CD14-positive monocyte (primary cell): ENCODE measurements at regions not wholly inside any gene's neighbourhood (a gene's known extent, or its start where the extent isn't known, plus 50 kb on each side); places are given as distances from the start of the nearest gene placed in this dataset.

Experiments used
- DNase-seq, 3 donors: peaks; one replicate each; pipeline ENCODE4 v3.0.0-alpha.2; 2011 to 2022
- H2AFZ ChIP-seq: 2 replicates; pipeline ENCODE4 v1.6.0; 2012; ENCODE audit warnings: mild to moderate bottlenecking, low read depth, low read length, inconsistent platforms; ENCODE audit not compliant: insufficient read depth, poor library complexity, severe bottlenecking
- H3K27ac ChIP-seq, 2 donors: 1 replicate in 1 of 2; 2 replicates in 1 of 2; pipeline ENCODE4 v1.5.1; 2012 to 2013; ENCODE audit warnings: low read length in 2 of 2, control low read depth in 1 of 2, inconsistent platforms in 1 of 2, low read depth in 1 of 2, mild to moderate bottlenecking in 1 of 2
- H3K27me3 ChIP-seq, 2 donors: one replicate each; pipeline versions ENCODE4 v1.6.0 to v1.6.1; 2011 to 2013; ENCODE audit warnings: low read length in 2 of 2; ENCODE audit not compliant: control insufficient read depth in 2 of 2, insufficient read depth in 2 of 2
- H3K36me3 ChIP-seq, 2 donors: replicated peaks in 1 of 2; 1 replicate in 1 of 2; 2 replicates in 1 of 2; pipeline versions ENCODE4 v1.5.1 to v1.6.1; 2012 to 2013; ENCODE audit warnings: low read length in 2 of 2, control low read depth in 1 of 2, inconsistent platforms in 1 of 2, mild to moderate bottlenecking in 1 of 2; ENCODE audit not compliant: insufficient read depth in 2 of 2, control insufficient read depth in 1 of 2
- H3K4me1 ChIP-seq, 2 donors: 1 replicate in 1 of 2; 2 replicates in 1 of 2; pipeline versions ENCODE4 v1.5.1 to v1.6.1; 2012 to 2013; ENCODE audit warnings: low read length in 2 of 2, control low read depth in 1 of 2, inconsistent platforms in 1 of 2, mild to moderate bottlenecking in 1 of 2, moderate library complexity in 1 of 2; ENCODE audit not compliant: insufficient read depth in 2 of 2, control insufficient read depth in 1 of 2
- H3K4me2 ChIP-seq: replicated peaks from 2 replicates; pipeline ENCODE3; 2012; ENCODE audit warnings: low read length, moderate library complexity, mild to moderate bottlenecking; ENCODE audit not compliant: poor library complexity, severe bottlenecking; ENCODE audit errors: extremely low read depth
- H3K4me3 ChIP-seq, 3 experiments: fragments of 200-600 bp in 1 of 3; sonication (generic) in 1 of 3; replicated peaks in 1 of 3; 1 replicate in 2 of 3; 2 replicates in 1 of 3; pipeline ENCODE4 v1.5.1; 2011 to 2013; ENCODE audit warnings: low read length in 3 of 3, mild to moderate bottlenecking in 3 of 3, control low read depth in 2 of 3, low read depth in 2 of 3, inconsistent platforms in 1 of 3, moderate library complexity in 1 of 3
- H3K79me2 ChIP-seq: 2 replicates; pipeline ENCODE4 v1.6.0; 2012; ENCODE audit warnings: mild to moderate bottlenecking, control low read depth, inconsistent platforms, low read length, moderate library complexity; ENCODE audit not compliant: insufficient read depth
- H3K9ac ChIP-seq: 2 replicates; pipeline ENCODE4 v1.6.0; 2017; ENCODE audit warnings: low read length, mild to moderate bottlenecking; ENCODE audit not compliant: insufficient read depth, poor library complexity, severe bottlenecking
- H3K9me3 ChIP-seq, 2 donors: replicated peaks in 1 of 2; 1 replicate in 1 of 2; 2 replicates in 1 of 2; pipeline versions ENCODE4 v1.5.1 to v1.6.1; 2012 to 2013; ENCODE audit warnings: low read length in 2 of 2, control low read depth in 1 of 2; ENCODE audit not compliant: control insufficient read depth in 1 of 2, insufficient read depth in 1 of 2
- H4K20me1 ChIP-seq: 2 replicates; pipeline ENCODE4 v1.6.0; 2012; ENCODE audit warnings: mild to moderate bottlenecking, low read length, control low read depth, moderate library complexity; ENCODE audit not compliant: insufficient read depth
- H3K27ac Mint-ChIP-seq, 7 donors: one replicate each; pipeline ENCODE4 v1.8.0; 2020; ENCODE audit warnings: mild to moderate bottlenecking in 7 of 7, mixed read lengths in 7 of 7, moderate library complexity in 6 of 7, inconsistent platforms in 2 of 7
- H3K27me3 Mint-ChIP-seq, 3 donors: one replicate each; pipeline ENCODE4 v1.8.0; 2021 to 2022; ENCODE audit warnings: low read depth in 3 of 3, mild to moderate bottlenecking in 3 of 3, mixed read lengths in 3 of 3, moderate library complexity in 3 of 3, inconsistent platforms in 1 of 3
- H3K36me3 Mint-ChIP-seq, 2 donors: one replicate each; pipeline ENCODE4 v1.8.0; 2020; ENCODE audit warnings: mixed read lengths in 2 of 2, inconsistent platforms in 1 of 2, mild to moderate bottlenecking in 1 of 2
- H3K4me1 Mint-ChIP-seq: one replicate; pipeline ENCODE4 v1.8.0; 2020; ENCODE audit warnings: mild to moderate bottlenecking, mixed read lengths
- H3K4me3 Mint-ChIP-seq, 2 donors: one replicate each; pipeline ENCODE4 v1.8.0; 2020; ENCODE audit warnings: mild to moderate bottlenecking in 2 of 2, mixed read lengths in 2 of 2, moderate library complexity in 1 of 2
- H3K9me3 Mint-ChIP-seq, 7 donors: one replicate each; pipeline ENCODE4 v1.8.0; 2020 to 2022; ENCODE audit warnings: mixed read lengths in 7 of 7, mild to moderate bottlenecking in 6 of 7, moderate library complexity in 6 of 7, inconsistent platforms in 2 of 7
- CTCF ChIP-seq: fragments of 200-600 bp; IDR thresholded peaks from one replicate; pipeline ENCODE4 v1.8.0; 2022; ENCODE audit warnings: antibody characterized with exemption, mild to moderate bottlenecking
- WGBS: methylation state at CpG from one replicate; pipeline ENCODE4 v1.1.5; 2013; ENCODE audit warnings: missing lambda C conversion rate; ENCODE audit not compliant: insufficient coverage; 5-methylcytosine and 5-hydroxymethylcytosine counted together
- intact Hi-C, 2 donors: fragments of 100-400 bp; cut with micrococcal nuclease; formaldehyde crosslinking; loops; one replicate each; pipeline versions ENCODE4 v1.15.0 to v1.15.1; 2023

GRCh38 chr1:238196516-238196915 lies 305.8 kb upstream of the ZP4 start:
- H3K9me3 Mint-ChIP-seq: peaks cover 0 to 2% (median 1%) of the 10 kb centered on the region in 7 donors
- no peak overlapping the region for H3K27ac Mint-ChIP-seq

GRCh38 chr1:238191170-238191569 lies 300.4 kb upstream of the ZP4 start:
- intact Hi-C loops: no loop called here
- no peak overlapping the region for H3K4me3 Mint-ChIP-seq

More at GRCh38 chr1:238196516-238196915, 305.8 kb upstream of the ZP4 start:
- H3K4me1 ChIP-seq: no peaks in the 10 kb centered on the region
- DNase-seq: no peak
- H3K27ac ChIP-seq: no peak overlapping the region
- no peak overlapping the region for H3K4me3 ChIP-seq
- Mint-ChIP-seq H3K4me1 (no peaks in the 10 kb centered on the region), H3K36me3 (no peaks in the 10 kb centered on the region), H3K4me3 (no peak overlapping the region), H3K27me3 (no peaks in the 10 kb centered on the region)
- no peak for TF ChIP-seq CTCF
- H3K79me2 ChIP-seq: no peaks in the 10 kb centered on the region
- no peaks in the 10 kb centered on the region for H3K27me3 ChIP-seq
- H3K36me3 ChIP-seq: no peaks in the 10 kb centered on the region
- no peaks in the 10 kb centered on the region for H3K9me3 ChIP-seq
- no peak overlapping the region for H3K4me2 ChIP-seq
- intact Hi-C loops: no loop called here
- WGBS: 86% methylated on average over 1 of the region's 1 CpG
- no peak overlapping the region for H3K9ac ChIP-seq
- no peak overlapping the region for H2AFZ ChIP-seq
- H4K20me1 ChIP-seq: no peaks in the 10 kb centered on the region

More at GRCh38 chr1:238191170-238191569, 300.4 kb upstream of the ZP4 start:
- Histone ChIP-seq H3K9ac (no peak overlapping the region), H3K27me3 (no peaks in the 10 kb centered on the region), H2AFZ (no peak overlapping the region), H3K27ac (no peak overlapping the region), H3K9me3 (no peaks in the 10 kb centered on the region), H3K4me2 (no peak overlapping the region), H3K36me3 (no peaks in the 10 kb centered on the region), H3K4me1 (no peaks in the 10 kb centered on the region), H3K4me3 (no peak overlapping the region), H3K79me2 (no peaks in the 10 kb centered on the region), H4K20me1 (no peaks in the 10 kb centered on the region)
- Mint-ChIP-seq H3K36me3 (no peaks in the 10 kb centered on the region), H3K27me3 (peaks cover 0 to 3% (median 0%) of the 10 kb centered on the region in 3 donors), H3K9me3 (peaks cover 2 to 17% (median 4%) of the 10 kb centered on the region in 7 donors), H3K27ac (no peak overlapping the region), H3K4me1 (no peaks in the 10 kb centered on the region)
- WGBS: no CpG with 5 or more reads among the region's 1 CpG
- no peak for DNase-seq
- TF ChIP-seq CTCF: no peak
